Retinal pigment epithelial cell (primary cell): ENCODE measurements at regions not wholly inside any gene's neighbourhood (a gene's known extent, or its start where the extent isn't known, plus 50 kb on each side); places are given as distances from the start of the nearest gene placed in this dataset.

ENCODE experiments used
- DNase-seq: peaks from one replicate; pipeline ENCODE4 v3.0.0-alpha.2; 2010; ENCODE audit warnings: low read depth
- H3K4me3 ChIP-seq: 2 replicates; pipeline ENCODE4 v1.5.1; 2011; ENCODE audit warnings: mild to moderate bottlenecking, low read length, control low read depth, moderate library complexity
- CTCF ChIP-seq: conservative IDR thresholded peaks from 2 replicates; pipeline ENCODE4 v1.5.1; 2011; ENCODE audit warnings: low read depth, low read length, control low read depth, inconsistent platforms

- no peak overlapping the region for H3K4me3 ChIP-seq
- TF ChIP-seq CTCF: no peak
- DNase-seq: no peak
Measured at GRCh38 chr5:8949908-8950307, 596.0 kb downstream of the SEMA5A start.

- no peak for TF ChIP-seq CTCF
- DNase-seq: no peak
Measured at GRCh38 chr5:8952147-8952546, 593.7 kb downstream of the SEMA5A start.

GRCh38 chr5:8953016-8953415 lies 592.9 kb downstream of the SEMA5A start:
- H3K4me3 ChIP-seq: no peak overlapping the region
- TF ChIP-seq CTCF: no peak
- DNase-seq: no peak

More at GRCh38 chr5:8952147-8952546, 593.7 kb downstream of the SEMA5A start:
- H3K4me3 ChIP-seq: no peak overlapping the region

- no peak for DNase-seq
- no peak for TF ChIP-seq CTCF
- no peak overlapping the region for H3K4me3 ChIP-seq
Measured at GRCh38 chr5:8953911-8954438, 591.9 kb downstream of the SEMA5A start.

- peak; percentile 32 for TF ChIP-seq CTCF
- no peak overlapping the region for H3K4me3 ChIP-seq
- DNase-seq: no peak
Measured at GRCh38 chr5:8954801-8955200, 591.1 kb downstream of the SEMA5A start.

- TF ChIP-seq CTCF: no peak
- H3K4me3 ChIP-seq: no peak overlapping the region
- no peak for DNase-seq
Measured at GRCh38 chr5:8956659-8957058, 589.2 kb downstream of the SEMA5A start.

GRCh38 chr5:8958602-8959001 lies 587.3 kb downstream of the SEMA5A start:
- TF ChIP-seq CTCF: no peak
- no peak for DNase-seq
- H3K4me3 ChIP-seq: no peak overlapping the region
